Activated CD4-positive, alpha-beta T cell treated with anti-CD3 and anti-CD28 coated beads for 48 hours (primary cell): ENCODE measurements at regions not wholly inside any gene's neighbourhood (a gene's known extent, or its start where the extent isn't known, plus 50 kb on each side); places are given as distances from the start of the nearest gene placed in this dataset.
"Not testable (repeated sequence)": the region's sequence is repeated elsewhere in the genome, so short reads cannot be mapped to it uniquely, and the experiment has no call there.

ENCODE experiments used
- DNase-seq: peaks from one replicate; pipeline ENCODE4 v3.0.0-alpha.2; 2020

DNA sequence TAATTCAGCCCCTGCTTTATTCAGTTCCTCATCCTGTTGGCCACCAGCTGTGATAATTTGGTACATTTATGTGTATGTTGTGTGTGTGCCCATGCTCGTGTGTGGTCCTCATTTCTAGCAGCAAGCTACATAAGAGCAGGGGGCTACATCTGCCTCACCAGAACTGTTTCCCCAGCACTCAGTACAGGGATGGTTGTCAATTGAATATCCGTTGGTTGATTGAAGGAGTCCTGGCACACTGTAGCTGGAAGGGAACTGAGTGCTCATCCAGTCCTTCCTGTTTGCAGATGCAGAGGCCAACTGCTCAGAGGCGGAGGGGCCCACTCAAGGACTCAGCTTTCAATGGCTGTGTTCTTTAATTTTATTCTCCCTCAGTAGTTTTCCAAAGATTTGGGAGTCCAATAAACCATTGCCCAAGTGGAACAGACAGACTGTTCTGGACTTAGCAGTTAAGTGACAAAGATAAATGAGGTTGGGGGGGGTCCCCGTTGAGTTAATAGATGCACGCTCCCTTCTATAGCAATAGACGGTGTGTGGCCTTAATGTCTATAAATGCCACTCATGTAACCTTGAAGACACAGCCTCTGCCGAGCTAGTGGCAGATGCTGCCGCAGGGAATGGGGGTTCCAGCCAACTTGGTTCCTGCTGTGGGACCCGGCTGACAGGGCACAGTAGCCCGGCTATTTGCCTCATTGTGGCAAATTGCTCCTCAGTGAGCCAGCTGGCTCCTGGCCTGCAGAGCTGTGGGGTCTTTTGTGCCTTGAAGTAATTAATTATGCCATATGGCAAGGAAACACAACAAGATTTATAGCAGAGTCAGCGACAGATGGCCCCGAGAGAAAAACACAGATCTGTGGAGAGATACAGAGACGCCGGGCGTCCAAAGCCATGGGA, 71.4 kb upstream of the GRK3 start:
- DNase-seq: no peak

DNA sequence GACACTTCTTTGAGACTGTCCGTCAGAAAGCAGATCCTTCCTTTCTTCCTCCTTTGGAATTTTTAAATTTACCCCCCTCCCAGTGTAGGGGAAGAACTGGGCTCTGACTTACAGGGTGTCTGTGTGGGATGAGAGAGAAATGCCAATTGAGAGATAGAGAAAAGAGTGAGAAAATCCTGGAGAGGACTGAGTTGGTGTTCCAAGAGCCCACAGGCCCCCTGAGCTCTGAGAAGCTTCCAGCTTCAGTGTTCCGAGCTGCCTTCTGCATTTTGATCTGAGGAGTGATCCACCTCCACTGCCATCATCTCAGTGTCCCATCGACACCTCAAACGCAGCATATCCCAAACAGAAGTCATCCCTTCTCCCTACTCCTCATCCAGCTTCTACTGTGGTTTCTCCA, 70.7 kb upstream of the GRK3 start:
- DNase-seq: no peak

DNA sequence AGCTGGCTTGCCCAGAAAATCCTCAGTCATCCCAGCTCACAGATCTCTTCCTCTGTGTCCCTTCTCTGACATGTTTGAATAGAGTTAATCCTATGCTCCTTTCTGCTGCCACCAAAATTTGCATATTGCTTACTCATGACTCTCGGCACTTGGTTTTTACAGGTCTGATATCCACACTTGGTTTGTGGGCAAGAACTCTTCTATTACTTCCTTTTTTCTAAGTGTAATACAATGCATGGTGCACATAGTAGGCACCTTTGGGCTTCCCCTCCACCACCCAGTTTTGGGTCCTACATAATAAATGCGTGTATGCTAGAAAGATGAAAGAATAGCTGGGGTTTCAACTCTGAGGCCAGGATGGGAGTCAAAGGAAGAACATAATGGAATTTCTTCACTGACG, 69.7 kb upstream of the GRK3 start:
- no peak for DNase-seq

DNA sequence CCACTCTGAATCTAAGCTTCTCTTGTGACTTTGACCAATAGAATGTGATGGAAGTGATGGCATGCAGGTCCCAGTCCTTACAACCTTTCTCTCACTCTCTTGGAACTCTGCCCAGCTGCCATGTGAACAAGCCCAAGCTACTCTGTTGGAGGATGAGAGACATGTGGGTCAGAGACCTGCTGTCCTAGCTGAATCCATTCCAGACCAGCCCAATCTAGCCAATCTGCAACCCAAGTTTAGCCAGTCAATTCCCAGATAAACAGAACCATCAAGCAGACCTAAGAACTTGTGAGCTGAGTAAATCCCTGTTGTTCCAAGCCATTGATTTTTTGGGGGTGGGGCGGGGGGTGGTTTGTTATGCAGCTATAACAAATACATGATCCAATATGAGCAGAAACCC, 69.2 kb upstream of the GRK3 start:
- no peak for DNase-seq

DNA sequence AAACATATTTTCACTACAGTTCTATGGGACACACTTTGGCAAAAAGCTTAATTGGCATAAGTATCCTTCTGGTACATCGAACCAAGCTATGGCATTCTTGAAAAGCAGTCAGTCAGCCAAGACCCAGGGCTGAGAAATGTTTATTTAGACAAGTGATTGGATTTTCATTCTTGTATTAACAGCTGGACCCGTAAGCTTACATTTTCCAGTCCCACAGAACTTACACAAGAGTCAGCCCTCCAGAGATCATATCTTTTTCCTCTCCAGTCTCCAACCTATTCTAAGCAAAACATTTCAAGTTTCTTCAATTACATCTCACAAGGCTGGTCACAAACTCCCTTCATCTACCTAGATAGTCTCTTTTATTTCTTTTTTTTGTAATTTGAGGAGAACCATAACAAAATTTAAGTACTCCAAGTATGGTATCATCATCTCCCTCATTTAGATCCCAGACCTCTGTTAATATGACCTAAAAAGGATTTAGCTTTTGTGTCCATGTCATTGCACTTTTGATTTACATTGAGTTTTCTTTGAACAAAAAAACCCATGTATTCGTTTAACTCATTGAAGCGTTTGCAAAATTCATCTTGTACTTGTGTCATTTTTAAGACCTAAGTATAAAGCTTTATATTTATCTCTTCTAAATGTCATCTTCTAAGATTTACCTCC, 67.9 kb upstream of the GRK3 start:
- no peak for DNase-seq

DNA sequence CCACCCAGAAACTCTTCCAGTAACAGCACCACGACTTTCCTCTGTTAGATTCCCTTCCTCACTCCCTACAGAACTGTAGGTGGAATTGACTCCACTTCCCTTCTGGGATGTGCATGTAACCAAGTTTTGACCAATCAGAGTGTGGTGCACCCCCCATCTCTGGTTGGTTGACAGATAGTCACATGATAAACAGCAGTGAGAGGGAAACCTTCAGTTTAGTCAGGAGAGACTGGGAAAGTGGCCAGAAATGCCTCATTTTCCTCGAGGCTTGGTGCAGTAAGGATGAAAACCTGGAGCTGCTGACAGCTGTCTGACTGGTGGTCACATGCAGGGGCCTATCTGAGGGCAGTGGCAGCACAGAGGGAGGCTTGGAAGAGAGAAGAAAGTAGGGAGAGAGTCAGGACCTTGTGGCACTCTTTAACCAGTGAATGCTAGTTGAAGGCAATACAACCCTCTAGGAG, 67.3 kb upstream of the GRK3 start:
- no peak for DNase-seq

DNA sequence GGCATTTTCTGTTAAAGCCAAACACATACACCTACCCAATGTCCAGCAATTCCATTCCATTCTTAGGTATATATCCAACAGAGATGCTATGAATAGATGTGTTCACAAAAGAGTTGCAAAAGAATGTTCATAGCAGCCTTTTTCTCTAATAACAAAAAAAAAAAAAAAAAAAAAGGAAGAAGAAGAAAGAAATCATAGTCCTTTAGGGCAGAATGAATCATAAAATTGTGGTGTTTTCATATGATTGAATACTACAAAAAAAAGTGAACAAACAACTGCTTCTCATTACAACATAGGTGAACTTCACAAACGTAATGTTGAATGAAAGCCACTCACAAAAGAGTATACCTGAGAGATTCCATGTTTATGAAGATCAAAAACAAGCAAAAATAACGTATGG, 66.8 kb upstream of the GRK3 start:
- no peak for DNase-seq

DNA sequence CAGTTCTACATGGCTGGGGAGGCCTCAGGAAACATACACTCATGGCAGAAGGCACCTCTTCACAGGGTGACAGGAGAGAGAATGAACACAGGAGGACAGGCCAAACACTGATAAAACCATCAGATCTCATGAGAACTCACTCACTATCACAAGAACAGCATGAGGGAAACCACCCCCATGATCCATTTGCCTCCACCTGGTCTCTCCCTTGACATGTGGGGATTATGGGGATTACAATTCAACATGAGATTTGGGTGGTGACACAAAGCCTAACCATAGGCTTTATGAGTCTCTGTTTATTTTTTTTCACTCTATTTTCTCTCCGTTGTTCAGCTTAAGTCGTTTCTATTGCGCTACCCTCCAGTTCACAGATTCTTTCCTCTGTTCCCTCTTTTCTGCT, 63.8 kb upstream of the GRK3 start:
- not testable (repeated sequence) for DNase-seq

DNA sequence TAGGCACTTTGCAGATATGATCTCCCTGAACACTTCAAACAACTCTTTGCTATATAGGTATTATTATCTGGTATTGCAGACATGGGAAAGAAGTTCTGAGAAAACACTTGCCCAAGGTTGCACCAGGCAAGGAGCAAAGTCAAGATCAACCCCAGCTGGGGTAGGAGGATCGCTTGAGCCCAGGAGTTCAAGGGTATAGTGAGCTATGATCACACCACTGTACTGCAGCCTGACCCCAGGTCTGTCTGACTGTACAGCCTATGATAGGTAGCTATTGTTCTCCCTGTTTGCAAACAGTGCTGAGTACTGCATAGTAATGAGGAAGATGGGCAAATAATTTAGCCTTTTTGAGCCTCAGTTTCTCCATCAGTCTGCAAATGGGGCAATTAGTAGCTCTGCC, 60.5 kb upstream of the GRK3 start:
- not testable (repeated sequence) for DNase-seq

DNA sequence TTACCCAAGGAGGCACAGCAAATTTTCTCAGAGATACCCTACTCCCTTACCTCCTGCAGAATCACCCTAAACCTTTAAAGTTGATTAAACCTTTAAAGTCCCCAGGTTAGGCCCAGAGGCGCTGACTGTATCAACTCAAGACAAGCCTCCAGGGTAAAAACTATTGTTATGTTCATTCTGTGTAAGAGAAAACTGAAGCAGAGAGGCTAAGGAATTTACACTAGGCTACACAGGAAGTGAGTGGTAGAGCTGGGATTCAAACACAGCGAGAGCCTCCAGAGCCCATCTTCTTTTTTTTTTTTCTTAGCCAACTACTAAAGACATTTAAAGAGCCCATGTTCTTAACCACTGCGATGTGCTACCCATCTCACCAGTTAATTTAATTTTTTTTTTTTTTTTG, 56.3 kb upstream of the GRK3 start:
- DNase-seq: no peak

DNA sequence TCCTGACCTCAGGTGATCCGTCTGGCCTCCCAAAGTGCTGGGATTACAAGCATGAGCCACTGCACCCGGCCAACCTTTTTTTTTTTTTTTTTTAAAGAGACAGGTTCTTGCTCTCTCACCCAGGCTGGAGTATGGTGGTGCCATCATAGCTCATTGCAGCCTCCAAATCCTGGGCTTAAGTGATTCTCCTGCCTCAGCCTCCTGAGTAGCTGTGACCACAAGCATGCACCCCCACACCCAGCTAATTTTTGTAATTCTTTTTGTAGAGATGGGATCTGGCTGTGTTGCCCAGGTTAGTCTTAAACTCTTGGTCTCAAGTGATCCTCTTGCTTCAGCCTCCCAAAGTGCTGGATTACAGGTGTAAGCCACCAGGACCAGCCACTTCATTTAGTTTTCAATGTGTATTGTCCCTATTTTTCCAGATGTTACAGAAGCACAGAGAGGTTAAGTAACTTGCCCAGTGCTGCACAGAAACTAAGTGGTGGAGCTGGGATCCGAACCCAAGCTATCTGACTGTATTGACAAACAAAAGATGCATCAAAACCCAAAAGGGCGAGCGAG, 55.6 kb upstream of the GRK3 start:
- DNase-seq: no peak

DNA sequence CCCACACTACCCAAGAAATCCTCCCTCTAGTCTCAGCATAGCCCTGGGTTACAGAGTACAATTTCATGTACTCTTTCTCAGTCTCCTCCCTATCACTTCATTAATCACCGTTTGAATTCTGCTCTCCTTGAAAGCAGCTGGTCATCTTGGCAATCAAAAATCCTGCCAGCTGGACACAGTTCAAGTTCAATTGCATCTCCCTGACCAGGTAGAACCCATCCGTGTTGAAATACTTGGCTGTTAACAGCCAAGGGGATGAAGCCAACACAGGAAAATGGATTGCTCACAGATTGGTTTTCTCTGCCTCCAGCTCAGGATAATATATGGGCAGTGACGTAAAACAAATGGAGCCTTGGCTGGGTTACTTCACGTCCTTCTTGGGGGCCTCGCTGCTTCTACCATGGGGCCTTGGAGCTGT, 55.1 kb upstream of the GRK3 start:
- DNase-seq: no peak

DNA sequence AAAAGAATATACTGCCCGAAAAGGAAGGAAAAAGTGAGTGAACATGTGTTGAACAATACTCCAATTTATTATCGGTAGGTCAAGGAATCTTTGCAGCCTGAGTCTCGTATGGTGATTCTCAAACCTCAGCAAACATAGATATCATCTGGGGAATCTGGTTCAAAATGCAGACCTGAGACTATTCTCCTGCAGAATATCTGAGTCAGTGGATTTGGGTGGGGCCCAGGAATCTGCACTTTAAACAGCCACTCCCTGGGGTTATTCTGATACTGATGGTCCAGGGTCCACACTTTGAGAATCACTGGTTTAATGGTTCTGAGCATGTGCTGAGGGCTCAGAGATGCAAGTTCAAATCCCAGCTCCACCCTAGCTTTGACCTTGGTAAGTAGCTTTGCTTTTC, 53.6 kb upstream of the GRK3 start:
- DNase-seq: no peak

DNA sequence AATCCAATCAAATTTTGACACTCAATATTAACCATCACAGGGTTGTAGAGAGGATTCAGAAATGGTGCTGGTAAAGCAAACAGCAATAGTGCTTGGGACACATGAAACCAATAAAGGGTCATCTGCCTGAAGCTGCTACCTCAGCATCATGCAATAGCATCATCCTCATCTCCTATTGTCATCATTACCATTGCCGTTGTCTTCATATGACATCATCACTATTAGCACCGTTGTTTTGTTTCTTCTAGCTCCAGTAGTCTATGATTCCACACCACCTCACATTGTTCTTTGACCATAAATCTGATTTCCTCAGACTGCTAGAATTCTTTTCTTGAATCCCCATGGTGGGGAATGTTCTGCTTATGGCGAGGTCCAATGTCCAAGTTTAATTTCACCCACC, 52.8 kb upstream of the GRK3 start:
- no peak for DNase-seq

DNA sequence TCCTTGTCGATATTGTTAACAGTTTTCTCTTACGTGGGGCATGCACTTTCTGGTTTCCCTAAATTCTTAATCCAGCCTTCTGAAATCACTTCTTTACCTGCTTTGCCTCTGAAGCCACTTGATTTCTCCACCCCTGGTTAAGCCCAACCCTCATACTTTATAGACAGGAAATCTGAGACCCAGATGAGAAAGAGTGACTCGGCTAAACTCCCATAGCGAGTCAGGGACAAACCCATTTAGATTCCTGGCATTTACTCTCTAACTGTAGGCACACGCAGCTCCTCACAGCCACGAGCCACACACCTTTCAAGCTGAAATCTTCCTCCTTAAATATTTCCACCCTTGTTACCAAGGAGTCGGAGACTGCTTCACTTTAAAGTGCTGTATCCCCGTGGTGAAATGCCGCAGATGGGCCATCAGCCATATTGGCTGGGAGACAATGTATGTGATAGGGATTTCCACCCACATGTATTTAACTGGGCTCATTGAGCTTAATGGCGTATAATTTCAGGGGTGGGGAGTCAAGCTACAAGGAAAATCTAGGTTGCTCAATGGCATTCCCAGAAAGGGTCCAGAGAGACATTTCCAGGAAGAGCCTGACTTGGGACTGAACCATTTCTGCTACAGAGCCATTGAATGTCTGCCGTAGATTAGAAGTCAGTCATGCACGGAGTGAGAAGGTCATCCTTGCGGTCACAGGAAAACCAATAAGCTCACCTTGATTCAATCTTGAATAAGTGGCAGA, 49.9 kb upstream of the GRK3 start:
- no peak for DNase-seq
